HUES6 (cell line): ENCODE measurements at regions not wholly inside any gene's neighbourhood (a gene's known extent, or its start where the extent isn't known, plus 50 kb on each side); places are given as distances from the start of the nearest gene placed in this dataset.
"Not testable (repeated sequence)": the region's sequence is repeated elsewhere in the genome, so short reads cannot be mapped to it uniquely, and the experiment has no call there.

Source experiments
- H3K27ac ChIP-seq: 2 replicates; pipeline ENCODE4 v1.7.0; 2013; ENCODE audit warnings: low read depth, mild to moderate bottlenecking, low read length, inconsistent platforms
- H3K27me3 ChIP-seq: 2 replicates; pipeline ENCODE4 v1.6.1; 2013; ENCODE audit warnings: low read length; ENCODE audit not compliant: control insufficient read depth, insufficient read depth
- H3K36me3 ChIP-seq: 2 replicates; pipeline ENCODE4 v1.6.1; 2013; ENCODE audit warnings: low read length; ENCODE audit not compliant: control insufficient read depth, insufficient read depth
- H3K4me1 ChIP-seq: 2 replicates; pipeline ENCODE4 v1.6.1; 2013; ENCODE audit warnings: low read length; ENCODE audit not compliant: control insufficient read depth, insufficient read depth
- H3K4me3 ChIP-seq: 2 replicates; pipeline ENCODE4 v1.5.1; 2013; ENCODE audit warnings: low read depth, low read length
- H3K9ac ChIP-seq: one replicate; pipeline ENCODE4 v1.6.1; 2013; ENCODE audit warnings: mild to moderate bottlenecking, low read length
- H3K9me3 ChIP-seq: 2 replicates; pipeline ENCODE4 v1.6.1; 2013; ENCODE audit warnings: low read depth, low read length; ENCODE audit not compliant: control insufficient read depth, insufficient read depth

GRCh38 chr1:208465786-208466590 is 221.8 kb upstream of the PLXNA2 start:
- no peaks in the 10 kb centered on the region for H3K4me1 ChIP-seq
- no peak overlapping the region for H3K4me3 ChIP-seq
- no peaks in the 10 kb centered on the region for H3K9me3 ChIP-seq
- H3K36me3 ChIP-seq = no peaks in the 10 kb centered on the region
- no peak overlapping the region for H3K9ac ChIP-seq
- H3K27ac ChIP-seq = no peak overlapping the region
- no peaks in the 10 kb centered on the region for H3K27me3 ChIP-seq

GRCh38 chr1:208467151-208467780 is 223.1 kb upstream of the PLXNA2 start:
- no peak overlapping the region for H3K27ac ChIP-seq
- no peak overlapping the region for H3K4me3 ChIP-seq
- H3K36me3 ChIP-seq = no peaks in the 10 kb centered on the region
- no peaks in the 10 kb centered on the region for H3K4me1 ChIP-seq
- no peak overlapping the region for H3K9ac ChIP-seq
- no peaks in the 10 kb centered on the region for H3K9me3 ChIP-seq
- no peaks in the 10 kb centered on the region for H3K27me3 ChIP-seq

GRCh38 chr1:208475449-208475848 is 231.3 kb upstream of the PLXNA2 start:
- H3K27me3 ChIP-seq = no peaks in the 10 kb centered on the region; the same call in 1 of the 2 replicates
- H3K9ac ChIP-seq = no peak overlapping the region
- H3K36me3 ChIP-seq = no peaks in the 10 kb centered on the region
- no peak overlapping the region for H3K27ac ChIP-seq
- no peak overlapping the region for H3K4me3 ChIP-seq
- H3K9me3 ChIP-seq = no peaks in the 10 kb centered on the region
- H3K4me1 ChIP-seq = peaks cover 14% of the 10 kb centered on the region; the same call in 1 of the 2 replicates

- no peak overlapping the region for H3K9ac ChIP-seq
- H3K4me3 ChIP-seq = no peak overlapping the region
- no peaks in the 10 kb centered on the region for H3K36me3 ChIP-seq
- H3K4me1 ChIP-seq = peaks cover 14% of the 10 kb centered on the region; the same call in 1 of the 2 replicates
- H3K9me3 ChIP-seq = no peaks in the 10 kb centered on the region
- no peak overlapping the region for H3K27ac ChIP-seq
- no peaks in the 10 kb centered on the region; the same call in 1 of the 2 replicates for H3K27me3 ChIP-seq
These were observed 232.0 kb upstream of the PLXNA2 start for GRCh38 chr1:208475951-208476845.

- Histone ChIP-seq H3K36me3 (no peaks in the 10 kb centered on the region), H3K4me3 (no peak overlapping the region), H3K27me3 (no peaks in the 10 kb centered on the region; the same call in 1 of the 2 replicates), H3K4me1 (peaks cover 14% of the 10 kb centered on the region; the same call in 1 of the 2 replicates), H3K27ac (no peak overlapping the region), H3K9me3 (no peaks in the 10 kb centered on the region), H3K9ac (no peak overlapping the region)
These were observed 232.6 kb upstream of the PLXNA2 start for GRCh38 chr1:208476846-208477170.

- Histone ChIP-seq H3K4me3 (no peak overlapping the region), H3K4me1 (peaks cover 14% of the 10 kb centered on the region; the same call in 1 of the 2 replicates), H3K36me3 (no peaks in the 10 kb centered on the region), H3K27me3 (no peaks in the 10 kb centered on the region), H3K9ac (no peak overlapping the region), H3K27ac (no peak overlapping the region), H3K9me3 (no peaks in the 10 kb centered on the region)
These were observed 235.3 kb upstream of the PLXNA2 start for GRCh38 chr1:208479435-208479834.

GRCh38 chr1:208485512-208485911 is 241.3 kb upstream of the PLXNA2 start:
- H3K4me3 ChIP-seq = no peak overlapping the region
- no peak overlapping the region for H3K9ac ChIP-seq

GRCh38 chr1:208486677-208487076 is 242.5 kb upstream of the PLXNA2 start:
- H3K9me3 ChIP-seq = peaks cover 3% of the 10 kb centered on the region; the same call in 1 of the 2 replicates
- H3K4me3 ChIP-seq = no peak overlapping the region
- H3K27me3 ChIP-seq = no peaks in the 10 kb centered on the region
- H3K27ac ChIP-seq = no peak overlapping the region
- no peaks in the 10 kb centered on the region for H3K4me1 ChIP-seq
- H3K9ac ChIP-seq = no peak overlapping the region
- H3K36me3 ChIP-seq = no peaks in the 10 kb centered on the region

More at GRCh38 chr1:208485512-208485911, 241.3 kb upstream of the PLXNA2 start:
- no peaks in the 10 kb centered on the region for H3K36me3 ChIP-seq
- no peaks in the 10 kb centered on the region for H3K4me1 ChIP-seq
- no peaks in the 10 kb centered on the region for H3K27me3 ChIP-seq
- H3K9me3 ChIP-seq = peaks cover 3% of the 10 kb centered on the region; the same call in 1 of the 2 replicates
- no peak overlapping the region for H3K27ac ChIP-seq

- H3K27me3 ChIP-seq, H3K27ac ChIP-seq, H3K4me1 ChIP-seq, H3K36me3 ChIP-seq, H3K9me3 ChIP-seq, H3K9ac ChIP-seq, H3K4me3 ChIP-seq: not testable (repeated sequence)
These were observed 244.2 kb upstream of the PLXNA2 start for GRCh38 chr1:208488432-208488831.

- no peaks in the 10 kb centered on the region for H3K9me3 ChIP-seq
- H3K36me3 ChIP-seq = no peaks in the 10 kb centered on the region
- no peak overlapping the region for H3K4me3 ChIP-seq
- H3K9ac ChIP-seq = no peak overlapping the region
- no peaks in the 10 kb centered on the region for H3K4me1 ChIP-seq
- no peaks in the 10 kb centered on the region for H3K27me3 ChIP-seq
- no peak overlapping the region for H3K27ac ChIP-seq
These were observed 252.5 kb upstream of the PLXNA2 start for GRCh38 chr1:208496467-208497371.
